ENCODE measurements at regions not wholly inside any gene's neighbourhood (a gene's known extent, or its start where the extent isn't known, plus 50 kb on each side); places are given as distances from the start of the nearest gene placed in this dataset.

- Histone ChIP-seq H3K4me3 (ENCODE audit: low read depth, low read length, poor library complexity, severe bottlenecking) (no peak overlapping the region), H2AFZ (ENCODE audit: low read length) (no peak overlapping the region), H4K20me1 (ENCODE audit: insufficient read depth, low read length) (no peaks in the 10 kb centered on the region), H3K36me3 (ENCODE audit: insufficient read depth, low read length) (no peaks in the 10 kb centered on the region), H3K9me2 (ENCODE audit: insufficient read depth, low read length) (no peaks in the 10 kb centered on the region), H3K4me1 (ENCODE audit: insufficient read depth, low read length, poor library complexity, severe bottlenecking) (no peaks in the 10 kb centered on the region), H3K79me2 (ENCODE audit: insufficient read depth, low read depth, low read length) (no peaks in the 10 kb centered on the region), H3K4me2 (ENCODE audit: low read length) (no peak overlapping the region), H3K9me3 (ENCODE audit: low read length) (no peaks in the 10 kb centered on the region), H3K27ac (ENCODE audit: low read depth, low read length, poor library complexity, severe bottlenecking) (no peak overlapping the region)
- no TSS peak for BruUV-seq (replicated peaks)
- POLR2A ChIA-PET, result no interaction called here
- no peak for DNase-seq (ENCODE audit: low spot score)
- CTCF ChIA-PET (ENCODE audit: unreplicated experiment), result no interaction called here
- intact Hi-C loops (cut with micrococcal nuclease; ENCODE audit: unreplicated experiment), result no loop called here
- TF ChIP-seq EZH2phosphoT487 (IDR thresholded peaks at IDR 0.05; ENCODE audit: borderline replicate concordance, low read depth, low read length) (no peak), CTCF (conservative IDR thresholded peaks at IDR 0.05; ENCODE audit: low read length) (no peak)
These were observed 290.3 kb downstream of the EMP1 start for GRCh38 chr12:13486794-13487193.

- BruUV-seq (replicated peaks), result no TSS peak
- intact Hi-C loops (cut with micrococcal nuclease; ENCODE audit: unreplicated experiment), result no loop called here
- no peaks in the 10 kb centered on the region for H3K36me3 ChIP-seq (ENCODE audit: insufficient read depth, low read length)
- CTCF ChIA-PET (ENCODE audit: unreplicated experiment), result interaction anchor here (0.5 kb wide), 1 partner anchor 97 kb away, joined by 3 read pairs; no protein-coding TSS in a partner anchor
- H2AFZ ChIP-seq (ENCODE audit: low read length), result no peak overlapping the region
- H3K9me3 ChIP-seq (ENCODE audit: low read length), result no peaks in the 10 kb centered on the region
- no peak for DNase-seq (ENCODE audit: low spot score)
- no peaks in the 10 kb centered on the region for H4K20me1 ChIP-seq (ENCODE audit: insufficient read depth, low read length)
- H3K4me1 ChIP-seq (ENCODE audit: insufficient read depth, low read length, poor library complexity, severe bottlenecking), result no peaks in the 10 kb centered on the region
- no peaks in the 10 kb centered on the region for H3K9me2 ChIP-seq (ENCODE audit: insufficient read depth, low read length)
- POLR2A ChIA-PET, result no interaction called here
- TF ChIP-seq CTCF (conservative IDR thresholded peaks at IDR 0.05; ENCODE audit: low read length) (no peak), EZH2phosphoT487 (IDR thresholded peaks at IDR 0.05; ENCODE audit: borderline replicate concordance, low read depth, low read length) (no peak)
- H3K79me2 ChIP-seq (ENCODE audit: insufficient read depth, low read depth, low read length), result no peaks in the 10 kb centered on the region
- no peak overlapping the region for H3K27ac ChIP-seq (ENCODE audit: low read depth, low read length, poor library complexity, severe bottlenecking)
- H3K4me2 ChIP-seq (ENCODE audit: low read length), result no peak overlapping the region
- H3K4me3 ChIP-seq (ENCODE audit: low read depth, low read length, poor library complexity, severe bottlenecking), result no peak overlapping the region
These were observed 282.2 kb downstream of the EMP1 start for GRCh38 chr12:13478650-13479181.

GRCh38 chr12:13474381-13474780 lies 277.9 kb downstream of the EMP1 start:
- Histone ChIP-seq H3K36me3 (ENCODE audit: insufficient read depth, low read length) (no peaks in the 10 kb centered on the region), H3K9me3 (ENCODE audit: low read length) (no peaks in the 10 kb centered on the region), H3K4me2 (ENCODE audit: low read length) (no peak overlapping the region), H3K4me3 (ENCODE audit: low read depth, low read length, poor library complexity, severe bottlenecking) (no peak overlapping the region), H3K9me2 (ENCODE audit: insufficient read depth, low read length) (no peaks in the 10 kb centered on the region), H3K27ac (ENCODE audit: low read depth, low read length, poor library complexity, severe bottlenecking) (no peak overlapping the region), H2AFZ (ENCODE audit: low read length) (no peak overlapping the region), H3K4me1 (ENCODE audit: insufficient read depth, low read length, poor library complexity, severe bottlenecking) (no peaks in the 10 kb centered on the region), H4K20me1 (ENCODE audit: insufficient read depth, low read length) (no peaks in the 10 kb centered on the region), H3K79me2 (ENCODE audit: insufficient read depth, low read depth, low read length) (no peaks in the 10 kb centered on the region)
- BruUV-seq (replicated peaks), result no TSS peak
- intact Hi-C loops (cut with micrococcal nuclease; ENCODE audit: unreplicated experiment), result no loop called here
- TF ChIP-seq EZH2phosphoT487 (IDR thresholded peaks at IDR 0.05; ENCODE audit: borderline replicate concordance, low read depth, low read length), result no peak
- no peak for TF ChIP-seq CTCF (conservative IDR thresholded peaks at IDR 0.05; ENCODE audit: low read length)
- DNase-seq (ENCODE audit: low spot score), result no peak
- ChIA-PET CTCF (ENCODE audit: unreplicated experiment) (no interaction called here), POLR2A (no interaction called here)
